IMR-90 (cell line): ENCODE measurements at regions not wholly inside any gene's neighbourhood (a gene's known extent, or its start where the extent isn't known, plus 50 kb on each side); places are given as distances from the start of the nearest gene placed in this dataset.
A peak's percentile ranks its signal among the peaks of the same experiment; 100 is the strongest.

Experiments
- ATAC-seq: fragments of 200-7000 bp; cut with Tn5 transposase; 2 replicates; pipeline ENCODE4 v1.9.1; 2020; ENCODE audit warnings: low read depth, mild to moderate bottlenecking, moderate library complexity
- BruUV-seq: library from RNA; stranded (reverse); fragments of 400-500 nt; replicated peaks from 2 replicates; lab custom pipeline; 2021; lab: Mats Ljungman, UMichigan
- CTCF ChIA-PET: fragments of 300-600 bp; formaldehyde crosslinking; extraction: SDS; loops from one replicate; lab custom pipeline; 2021; ENCODE audit warnings: antibody characterized with exemption; lab: Yijun Ruan, JAX
- POLR2A ChIA-PET: fragments of 300-600 bp; sonication (Branson Sonifier 250); formaldehyde crosslinking; loops from one replicate; lab custom pipeline; 2022; ENCODE audit warnings: antibody characterized with exemption; ENCODE audit not compliant: unreplicated experiment; lab: Charles Lee
- DNase-seq: peaks from one replicate; pipeline ENCODE4 v3.0.0; 2013
- H2AFZ ChIP-seq: replicated peaks from 2 replicates; pipeline ENCODE3; 2013; ENCODE audit warnings: low read length, mild to moderate bottlenecking; ENCODE audit not compliant: poor library complexity
- H2AK5ac ChIP-seq: 2 replicates; pipeline ENCODE4 v1.6.1; 2013; ENCODE audit warnings: low read depth, low read length, inconsistent platforms
- H2AK9ac ChIP-seq: replicated peaks from 2 replicates; pipeline ENCODE3; 2013; ENCODE audit warnings: mild to moderate bottlenecking, low read depth, low read length, moderate library complexity; ENCODE audit not compliant: poor library complexity
- H2BK120ac ChIP-seq: 2 replicates; pipeline ENCODE4 v1.6.1; 2013; ENCODE audit warnings: low read depth, low read length, inconsistent platforms
- H2BK15ac ChIP-seq: 3 replicates; pipeline ENCODE4 v1.6.1; 2013; ENCODE audit warnings: low read depth, low read length, inconsistent platforms
- H2BK20ac ChIP-seq: 2 replicates; pipeline ENCODE4 v1.6.1; 2013; ENCODE audit warnings: low read depth, mild to moderate bottlenecking, inconsistent platforms, low read length, moderate library complexity
- H2BK5ac ChIP-seq: 2 replicates; pipeline ENCODE4 v1.6.1; 2013; ENCODE audit warnings: mild to moderate bottlenecking, low read depth, low read length, inconsistent platforms; ENCODE audit not compliant: poor library complexity, severe bottlenecking
- H3K14ac ChIP-seq: replicated peaks from 2 replicates; pipeline ENCODE4 v1.6.1; 2013; ENCODE audit warnings: low read depth, low read length, inconsistent platforms
- H3K18ac ChIP-seq: 2 replicates; pipeline ENCODE4 v1.6.1; 2013; ENCODE audit warnings: low read depth, low read length, control low read depth
- H3K23ac ChIP-seq: 2 replicates; pipeline ENCODE4 v1.6.1; 2013; ENCODE audit warnings: low read depth, low read length, inconsistent platforms
- H3K27ac ChIP-seq: 2 replicates; pipeline ENCODE4 v1.5.1; 2013; ENCODE audit warnings: mild to moderate bottlenecking, control low read depth, low read length; ENCODE audit not compliant: insufficient read depth
- H3K27me3 ChIP-seq: 2 replicates; pipeline ENCODE4 v1.6.1; 2013; ENCODE audit warnings: low read length; ENCODE audit not compliant: control insufficient read depth, insufficient read depth
- H3K36me3 ChIP-seq: 2 replicates; pipeline ENCODE4 v1.6.1; 2013; ENCODE audit warnings: low read length, mixed read lengths; ENCODE audit not compliant: control insufficient read depth, insufficient read depth
- H3K4ac ChIP-seq: 2 replicates; pipeline ENCODE4 v1.6.1; 2013; ENCODE audit warnings: low read depth, low read length, inconsistent platforms
- H3K4me1 ChIP-seq: 2 replicates; pipeline ENCODE4 v1.6.1; 2013; ENCODE audit warnings: low read length, mixed read lengths; ENCODE audit not compliant: control insufficient read depth, insufficient read depth
- H3K4me2 ChIP-seq: 2 replicates; pipeline ENCODE4 v1.6.1; 2013; ENCODE audit warnings: low read depth, mild to moderate bottlenecking, control low read depth, low read length, moderate library complexity
- H3K4me3 ChIP-seq: 2 replicates; pipeline ENCODE4 v1.5.1; 2013; ENCODE audit warnings: low read depth, mild to moderate bottlenecking, control low read depth, low read length, moderate library complexity; ENCODE audit not compliant: insufficient read depth
- H3K56ac ChIP-seq: 2 replicates; pipeline ENCODE4 v1.6.1; 2013; ENCODE audit warnings: low read length, inconsistent platforms; ENCODE audit not compliant: insufficient read depth; ENCODE audit errors: extremely low read depth
- H3K79me1 ChIP-seq, 2 experiments: 2 replicates each; pipeline ENCODE4 v1.6.1; 2013; ENCODE audit warnings: low read length in 2 of 2, inconsistent platforms in 1 of 2, low read depth in 1 of 2
- H3K9ac ChIP-seq: 2 replicates; pipeline ENCODE4 v1.6.1; 2013; ENCODE audit warnings: low read depth, low read length, control low read depth
- H3K9me1 ChIP-seq: 2 replicates; pipeline ENCODE4 v1.6.1; 2013; ENCODE audit warnings: low read length, inconsistent platforms; ENCODE audit not compliant: insufficient read depth
- H3K9me3 ChIP-seq: 2 replicates; pipeline ENCODE4 v1.6.1; 2013; ENCODE audit warnings: low read length; ENCODE audit not compliant: control insufficient read depth, insufficient read depth
- H4K20me1 ChIP-seq: 2 replicates; pipeline ENCODE4 v1.6.1; 2013; ENCODE audit warnings: low read length, inconsistent platforms; ENCODE audit not compliant: insufficient read depth
- H4K5ac ChIP-seq: 2 replicates; pipeline ENCODE4 v1.6.1; 2013; ENCODE audit warnings: mild to moderate bottlenecking, low read depth, low read length, control low read depth
- H4K8ac ChIP-seq, 2 experiments: 2 replicates each; pipeline ENCODE4 v1.6.1; 2013; ENCODE audit warnings: low read depth in 2 of 2, low read length in 2 of 2, control low read depth in 1 of 2, inconsistent platforms in 1 of 2
- H4K91ac ChIP-seq: 2 replicates; pipeline ENCODE4 v1.6.1; 2013; ENCODE audit warnings: low read depth, low read length, inconsistent platforms; ENCODE audit not compliant: insufficient read depth
- CEBPB ChIP-seq: IDR thresholded peaks from 2 replicates; pipeline ENCODE4 v1.6.1; 2012; ENCODE audit warnings: low read depth, low read length, improper control_type of control experiment
- RFX5 ChIP-seq: IDR thresholded peaks from 2 replicates; pipeline ENCODE4 v1.8.0; 2012; ENCODE audit warnings: low read depth, mild to moderate bottlenecking, low read length, moderate library complexity
- WGBS, 2 experiments: methylation state at CpG; one replicate each; pipeline versions ENCODE4 v1.1.5 to v1.1.7; 2013; ENCODE audit warnings: missing lambda C conversion rate in 2 of 2; ENCODE audit not compliant: insufficient read length in 1 of 2; ENCODE audit errors: extremely low coverage in 2 of 2; 5-methylcytosine and 5-hydroxymethylcytosine counted together
- dilution Hi-C: fragments of 300-500 bp; cut with HindIII; formaldehyde crosslinking; loops from one replicate; pipeline ENCODE4 v1.14.3; 2018; ENCODE audit warnings: low sequenced_read_pairs; ENCODE audit not compliant: unreplicated experiment
- in situ Hi-C: fragments of 300-500 bp; cut with MboI; formaldehyde crosslinking; loops from 3 replicates; pipeline ENCODE4 v1.14.3; 2019; ENCODE audit warnings: low sequenced_read_pairs, inconsistent platforms, mixed read lengths
- intact Hi-C: fragments of 100-400 bp; cut with micrococcal nuclease; formaldehyde crosslinking; loops from 2 replicates; pipeline ENCODE4 v1.10.0; 2022

DNA sequence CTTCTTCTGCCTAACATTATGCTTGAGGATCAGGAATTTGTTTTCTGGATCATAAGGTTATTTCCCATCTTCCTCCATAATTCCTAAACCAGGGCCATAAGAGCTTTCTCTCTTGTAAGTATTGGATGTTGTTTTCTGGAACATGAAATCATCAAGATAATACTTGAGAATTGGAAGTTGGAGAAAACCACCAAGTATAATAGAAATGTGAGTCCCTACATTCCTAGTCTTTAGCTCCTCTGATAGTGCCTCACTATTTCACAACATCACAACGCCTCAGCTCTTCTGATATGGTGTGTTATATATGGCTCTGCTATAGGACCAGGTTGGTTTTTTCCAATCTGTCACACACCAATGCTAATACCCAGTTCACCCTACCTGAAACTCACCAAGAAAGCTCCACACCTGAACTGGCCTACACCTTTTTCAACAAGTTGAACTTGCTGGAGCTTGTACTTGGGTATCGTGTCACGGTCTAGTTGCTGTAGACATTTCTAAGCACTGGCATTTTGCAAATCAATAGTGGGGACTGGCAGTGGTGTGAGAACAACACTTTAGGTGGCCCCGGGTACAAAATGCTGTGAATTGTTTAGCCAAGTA lies 141.1 kb downstream of the ACTBL2 start:
- H3K4me2 ChIP-seq, result no peak overlapping the region
- no peak overlapping the region for H4K5ac ChIP-seq
- H2BK15ac ChIP-seq, result no peak overlapping the region; the same call in 2 of the 3 replicates
- no CpG with 5 or more reads among the region's 4 CpGs for WGBS, 2 experiments
- H3K4me3 ChIP-seq, result no peak overlapping the region
- no peak overlapping the region for H2BK120ac ChIP-seq
- 0 out of 2 replicates have a peak, but pooled peaks cover 2% of the 10 kb centered on the region for H3K9me3 ChIP-seq
- H3K23ac ChIP-seq, result no peak overlapping the region
- BruUV-seq, result no TSS peak
- no peaks in the 10 kb centered on the region for H3K79me1 ChIP-seq
- intact Hi-C loops, result no loop called here
- H2BK5ac ChIP-seq, result no peak overlapping the region
- H2AK9ac ChIP-seq, result no peak overlapping the region
- peaks cover 3% of the 10 kb centered on the region for H3K9me1 ChIP-seq
- H3K36me3 ChIP-seq, result no peaks in the 10 kb centered on the region
- H4K91ac ChIP-seq, result no peak overlapping the region
- H3K27me3 ChIP-seq, result no peaks in the 10 kb centered on the region
- H2BK20ac ChIP-seq, result 0 out of 2 replicates have a peak overlapping the region, but pooled peaks have one; percentile 29
- H3K14ac ChIP-seq, result no peak overlapping the region
- dilution Hi-C loops, result no loop called here
- no peak overlapping the region for H3K56ac ChIP-seq
- no peak overlapping the region for H4K8ac ChIP-seq
- no peaks in the 10 kb centered on the region for H4K20me1 ChIP-seq
- in situ Hi-C loops, result no loop called here
- no peak overlapping the region; the same call in 1 of the 2 replicates for H3K4ac ChIP-seq
- H3K4me1 ChIP-seq, result no peaks in the 10 kb centered on the region
- no peak overlapping the region for H2AFZ ChIP-seq
- peak; percentile 66 for TF ChIP-seq CEBPB
- TF ChIP-seq RFX5, result no peak
- CTCF ChIA-PET, result no interaction called here
- H3K9ac ChIP-seq, result no peak overlapping the region
- ATAC-seq (no peak), DNase-seq (no peak)
- no peak overlapping the region for H2AK5ac ChIP-seq
- 0 out of 2 replicates have a peak overlapping the region, but pooled peaks have one; percentile 4 for H3K18ac ChIP-seq
- H3K27ac ChIP-seq, result no peak overlapping the region
- POLR2A ChIA-PET, result no interaction called here
